Uterus (tissue), 2 donors: ENCODE measurements at regions not wholly inside any gene's neighbourhood (a gene's known extent, or its start where the extent isn't known, plus 50 kb on each side); places are given as distances from the start of the nearest gene placed in this dataset.

Experiments used
- POLR2A ChIP-seq, 2 donors: fragments of 450-650 bp; IDR thresholded peaks; one replicate each; pipeline ENCODE4 v1.6.1; 2016; ENCODE audit warnings: antibody characterized with exemption in 2 of 2, mild to moderate bottlenecking in 1 of 2, moderate library complexity in 1 of 2
- TF ChIP-seq, protein P1 (sequence below), 4 experiments: fragments of 200-600 bp in 2 of 4; fragments of 450-650 bp in 2 of 4; sonication (generic) in 2 of 4; IDR thresholded peaks; one replicate each; pipeline ENCODE4 v1.5.1; 2016 to 2019; ENCODE audit warnings: antibody characterized with exemption in 4 of 4, mild to moderate bottlenecking in 2 of 4, moderate library complexity in 1 of 4

DNA sequence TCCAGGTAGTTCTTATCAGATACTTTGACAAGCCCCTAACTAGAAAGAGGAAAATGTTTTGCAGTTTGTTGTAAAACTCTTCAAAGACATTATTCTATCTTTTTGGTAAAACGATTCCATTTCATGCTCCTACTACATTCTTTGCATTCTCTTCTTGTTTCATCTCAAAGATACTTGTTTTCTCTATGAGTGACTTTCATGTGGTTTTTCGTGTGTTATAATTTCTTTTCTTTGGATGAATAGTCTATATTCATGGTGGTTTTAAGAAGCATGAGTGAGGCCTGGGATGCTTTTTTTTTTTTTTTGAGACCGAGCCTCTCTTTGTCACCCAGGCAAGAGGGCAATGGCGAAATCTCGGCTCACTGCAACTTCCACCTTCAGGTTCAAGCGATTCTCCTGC is 292.5 kb upstream of the LYZL1 start:
- TF ChIP-seq, protein P1, sequence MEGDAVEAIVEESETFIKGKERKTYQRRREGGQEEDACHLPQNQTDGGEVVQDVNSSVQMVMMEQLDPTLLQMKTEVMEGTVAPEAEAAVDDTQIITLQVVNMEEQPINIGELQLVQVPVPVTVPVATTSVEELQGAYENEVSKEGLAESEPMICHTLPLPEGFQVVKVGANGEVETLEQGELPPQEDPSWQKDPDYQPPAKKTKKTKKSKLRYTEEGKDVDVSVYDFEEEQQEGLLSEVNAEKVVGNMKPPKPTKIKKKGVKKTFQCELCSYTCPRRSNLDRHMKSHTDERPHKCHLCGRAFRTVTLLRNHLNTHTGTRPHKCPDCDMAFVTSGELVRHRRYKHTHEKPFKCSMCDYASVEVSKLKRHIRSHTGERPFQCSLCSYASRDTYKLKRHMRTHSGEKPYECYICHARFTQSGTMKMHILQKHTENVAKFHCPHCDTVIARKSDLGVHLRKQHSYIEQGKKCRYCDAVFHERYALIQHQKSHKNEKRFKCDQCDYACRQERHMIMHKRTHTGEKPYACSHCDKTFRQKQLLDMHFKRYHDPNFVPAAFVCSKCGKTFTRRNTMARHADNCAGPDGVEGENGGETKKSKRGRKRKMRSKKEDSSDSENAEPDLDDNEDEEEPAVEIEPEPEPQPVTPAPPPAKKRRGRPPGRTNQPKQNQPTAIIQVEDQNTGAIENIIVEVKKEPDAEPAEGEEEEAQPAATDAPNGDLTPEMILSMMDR (IDR thresholded peaks at IDR 0.05) = no peak
- TF ChIP-seq POLR2A (IDR thresholded peaks at IDR 0.05) = no peak
